ENCODE measurements at regions not wholly inside any gene's neighbourhood (a gene's known extent, or its start where the extent isn't known, plus 50 kb on each side); places are given as distances from the start of the nearest gene placed in this dataset.

DNA sequence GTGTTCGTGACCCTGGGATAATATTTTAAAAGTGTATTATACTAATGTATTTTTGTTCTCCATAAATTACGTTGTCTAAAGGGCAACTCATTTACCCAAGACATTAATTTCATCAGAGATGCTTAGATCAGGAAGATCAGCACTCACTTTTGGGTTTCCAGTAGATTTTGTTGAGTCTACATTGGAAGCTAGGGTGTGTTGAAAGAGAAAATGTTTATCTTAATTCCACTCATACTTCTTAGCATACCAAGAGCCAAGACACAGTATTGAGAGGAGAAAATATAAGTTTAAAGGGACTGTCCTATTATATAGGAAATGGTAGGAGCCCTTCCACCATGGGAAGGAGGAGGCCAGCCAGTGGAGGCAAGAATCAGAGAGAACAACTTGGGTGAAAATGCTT, 412.9 kb upstream of the RGMA start:
- Histone ChIP-seq H3K79me2 (ENCODE audit: insufficient read depth, low read length) (no peaks in the 10 kb centered on the region), H3K9ac (ENCODE audit: low read length) (no peak overlapping the region), H3K9me3 (ENCODE audit: control insufficient read depth in 1 of 2, insufficient read depth in 1 of 2, low read depth in 1 of 2, low read length in 2 of 2) (no peaks in the 10 kb centered on the region), H3K4me2 (ENCODE audit: low read length) (no peak overlapping the region), H3K36me3 (ENCODE audit: control insufficient read depth in 1 of 2, insufficient read depth in 2 of 2, low read length in 2 of 2) (no peaks in the 10 kb centered on the region), H3K27me3 (ENCODE audit: insufficient read depth, low read length) (no peaks in the 10 kb centered on the region), H3K4me1 (ENCODE audit: control insufficient read depth in 1 of 2, insufficient read depth in 2 of 2, low read length in 2 of 2) (no peaks in the 10 kb centered on the region), H4K20me1 (ENCODE audit: insufficient read depth) (no peaks in the 10 kb centered on the region), H2AFZ (ENCODE audit: low read depth, low read length, poor library complexity, severe bottlenecking) (no peak overlapping the region), H3K4me3 (replicated peaks in 1 of 2; ENCODE audit: low read depth in 1 of 2, low read length in 2 of 2) (no peak overlapping the region), H3K27ac (ENCODE audit: low read depth, low read length) (no peak overlapping the region), H3K9me2 (ENCODE audit: insufficient read depth) (no peaks in the 10 kb centered on the region)
- ATAC-seq (no peak), DNase-seq (ENCODE audit: low read depth, low spot score) (no peak)
- TF ChIP-seq JUND (IDR thresholded peaks at IDR 0.05): no peak
- no peak for TF ChIP-seq CBX3 (IDR thresholded peaks at IDR 0.05; ENCODE audit: low read depth)
- TF ChIP-seq EZH2phosphoT487 (IDR thresholded peaks at IDR 0.05; ENCODE audit: borderline replicate concordance): no peak
- TF ChIP-seq EZH2 (IDR thresholded peaks at IDR 0.05): no peak
- TF ChIP-seq, protein P1, sequence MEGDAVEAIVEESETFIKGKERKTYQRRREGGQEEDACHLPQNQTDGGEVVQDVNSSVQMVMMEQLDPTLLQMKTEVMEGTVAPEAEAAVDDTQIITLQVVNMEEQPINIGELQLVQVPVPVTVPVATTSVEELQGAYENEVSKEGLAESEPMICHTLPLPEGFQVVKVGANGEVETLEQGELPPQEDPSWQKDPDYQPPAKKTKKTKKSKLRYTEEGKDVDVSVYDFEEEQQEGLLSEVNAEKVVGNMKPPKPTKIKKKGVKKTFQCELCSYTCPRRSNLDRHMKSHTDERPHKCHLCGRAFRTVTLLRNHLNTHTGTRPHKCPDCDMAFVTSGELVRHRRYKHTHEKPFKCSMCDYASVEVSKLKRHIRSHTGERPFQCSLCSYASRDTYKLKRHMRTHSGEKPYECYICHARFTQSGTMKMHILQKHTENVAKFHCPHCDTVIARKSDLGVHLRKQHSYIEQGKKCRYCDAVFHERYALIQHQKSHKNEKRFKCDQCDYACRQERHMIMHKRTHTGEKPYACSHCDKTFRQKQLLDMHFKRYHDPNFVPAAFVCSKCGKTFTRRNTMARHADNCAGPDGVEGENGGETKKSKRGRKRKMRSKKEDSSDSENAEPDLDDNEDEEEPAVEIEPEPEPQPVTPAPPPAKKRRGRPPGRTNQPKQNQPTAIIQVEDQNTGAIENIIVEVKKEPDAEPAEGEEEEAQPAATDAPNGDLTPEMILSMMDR (IDR thresholded peaks at IDR 0.05 in 2 of 3, conservative IDR thresholded peaks at IDR 0.05 in 1 of 3; ENCODE audit: borderline replicate concordance in 1 of 3, insufficient read depth in 1 of 3, low read depth in 2 of 3, low read length in 2 of 3): no peak
- TF ChIP-seq RAD21 (IDR thresholded peaks at IDR 0.05; ENCODE audit: low read depth): no peak
- TF ChIP-seq, protein P2, sequence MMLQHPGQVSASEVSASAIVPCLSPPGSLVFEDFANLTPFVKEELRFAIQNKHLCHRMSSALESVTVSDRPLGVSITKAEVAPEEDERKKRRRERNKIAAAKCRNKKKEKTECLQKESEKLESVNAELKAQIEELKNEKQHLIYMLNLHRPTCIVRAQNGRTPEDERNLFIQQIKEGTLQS (IDR thresholded peaks at IDR 0.05): no peak
- TF ChIP-seq POLR2AphosphoS5 (IDR thresholded peaks at IDR 0.05; ENCODE audit: low read depth, low read length): no peak
- intact Hi-C loops (cut with micrococcal nuclease): no loop called here
- ChIA-PET RAD21 (ENCODE audit: low non-redundant PET in 1 of 2, low total read pairs in 2 of 2, uncharacterized antibody in 2 of 2, unreplicated experiment in 2 of 2) (no interaction called here), CTCF (no interaction called here), POLR2A (no interaction called here)
- BruUV-seq (replicated peaks): no TSS peak

DNA sequence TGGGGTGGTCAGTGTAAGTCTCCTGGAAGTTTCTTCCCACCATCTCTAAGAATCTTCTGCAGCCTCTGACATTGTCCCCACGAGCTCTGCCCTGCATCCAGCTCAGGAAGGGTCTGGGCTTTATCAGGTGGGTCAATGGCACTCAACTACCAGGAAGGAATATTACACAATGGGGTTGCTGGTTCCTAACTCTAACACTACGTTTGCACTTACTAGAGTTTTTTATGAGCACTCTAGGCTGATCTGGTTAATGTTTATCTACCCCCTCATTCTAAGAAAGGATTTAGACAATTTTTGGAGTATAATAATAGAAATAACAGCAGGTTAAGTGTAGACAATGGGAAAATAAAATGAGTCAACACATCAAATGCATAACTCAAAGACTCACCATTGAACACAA, 411.1 kb upstream of the RGMA start:
- TF ChIP-seq SP1 (IDR thresholded peaks at IDR 0.05; ENCODE audit: low read depth) (no peak), POLR2AphosphoS5 (IDR thresholded peaks at IDR 0.05; ENCODE audit: low read depth, low read length) (no peak), EZH2phosphoT487 (IDR thresholded peaks at IDR 0.05; ENCODE audit: borderline replicate concordance) (no peak)
- Histone ChIP-seq H3K27ac (ENCODE audit: low read depth, low read length) (no peak overlapping the region), H3K4me2 (ENCODE audit: low read length) (no peak overlapping the region), H3K27me3 (ENCODE audit: insufficient read depth, low read length) (no peaks in the 10 kb centered on the region), H3K4me3 (replicated peaks in 1 of 2; ENCODE audit: low read depth in 1 of 2, low read length in 2 of 2) (no peak overlapping the region), H2AFZ (ENCODE audit: low read depth, low read length, poor library complexity, severe bottlenecking) (no peak overlapping the region), H3K9me3 (ENCODE audit: control insufficient read depth in 1 of 2, insufficient read depth in 1 of 2, low read depth in 1 of 2, low read length in 2 of 2) (no peaks in the 10 kb centered on the region), H3K4me1 (ENCODE audit: control insufficient read depth in 1 of 2, insufficient read depth in 2 of 2, low read length in 2 of 2) (no peaks in the 10 kb centered on the region), H3K36me3 (ENCODE audit: control insufficient read depth in 1 of 2, insufficient read depth in 2 of 2, low read length in 2 of 2) (no peaks in the 10 kb centered on the region), H3K9ac (ENCODE audit: low read length) (no peak overlapping the region), H3K9me2 (ENCODE audit: insufficient read depth) (no peaks in the 10 kb centered on the region), H4K20me1 (ENCODE audit: insufficient read depth) (no peaks in the 10 kb centered on the region), H3K79me2 (ENCODE audit: insufficient read depth, low read length) (no peaks in the 10 kb centered on the region)
- ChIA-PET POLR2A (no interaction called here), CTCF (no interaction called here), RAD21 (ENCODE audit: low non-redundant PET in 1 of 2, low total read pairs in 2 of 2, uncharacterized antibody in 2 of 2, unreplicated experiment in 2 of 2) (no interaction called here)
- no peak for ATAC-seq
- BruUV-seq (replicated peaks): no TSS peak
- intact Hi-C loops (cut with micrococcal nuclease): no loop called here
- no peak for DNase-seq (ENCODE audit: low read depth, low spot score)
